HEK293T (cell line): ENCODE measurements at regions not wholly inside any gene's neighbourhood (a gene's known extent, or its start where the extent isn't known, plus 50 kb on each side); places are given as distances from the start of the nearest gene placed in this dataset.

ENCODE experiments used
- BHLHE40 ChIP-seq: fragments of 450-650 bp; IDR thresholded peaks from 2 replicates; pipeline ENCODE4 v1.6.1; 2016; ENCODE audit warnings: mild to moderate bottlenecking, moderate library complexity, borderline replicate concordance
- SUZ12 ChIP-seq: fragments of 450-650 bp; IDR thresholded peaks from 2 replicates; pipeline ENCODE4 v1.6.1; 2016; ENCODE audit warnings: mild to moderate bottlenecking

GRCh38 chr10:118908557-118909256 lies 120.8 kb upstream of the NANOS1 start:
- no peak for TF ChIP-seq BHLHE40
- TF ChIP-seq SUZ12, result no peak
